Neural progenitor cell (in vitro differentiated cells): ENCODE measurements at regions not wholly inside any gene's neighbourhood (a gene's known extent, or its start where the extent isn't known, plus 50 kb on each side); places are given as distances from the start of the nearest gene placed in this dataset.

Source experiments
- CTCF ChIP-seq: fragments of 200-600 bp; sonication (generic); IDR thresholded peaks from 2 replicates; pipeline ENCODE4 v1.5.1; 2017; ENCODE audit warnings: antibody characterized with exemption, mild to moderate bottlenecking
- EZH2 ChIP-seq: fragments of 200-600 bp; sonication (generic); IDR thresholded peaks from 2 replicates; pipeline ENCODE4 v1.6.1; 2017; ENCODE audit warnings: antibody characterized with exemption, mild to moderate bottlenecking, moderate library complexity

DNA sequence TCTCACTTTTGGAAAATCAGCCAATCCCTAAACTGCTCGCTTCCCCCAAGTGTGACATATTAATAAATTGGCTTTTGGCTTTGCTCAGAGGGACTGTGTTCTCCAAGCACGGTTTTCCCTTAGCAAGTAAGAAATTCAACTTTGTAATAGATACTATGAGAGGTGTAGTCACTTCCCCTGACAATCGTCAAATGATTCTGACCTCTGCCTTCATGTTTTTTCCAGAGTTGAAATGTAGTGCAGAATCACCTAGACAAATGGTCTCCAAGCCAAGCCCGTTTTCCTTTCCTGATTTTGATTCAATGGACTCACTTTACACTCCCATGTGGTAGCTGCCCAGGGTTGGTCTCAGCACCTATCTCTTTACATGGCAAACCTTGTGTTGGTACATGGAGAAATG lies 99.1 kb downstream of the ARL4A start:
- TF ChIP-seq CTCF (no peak), EZH2 (no peak)
